HG03060 (cell line): ENCODE measurements at regions not wholly inside any gene's neighbourhood (a gene's known extent, or its start where the extent isn't known, plus 50 kb on each side); places are given as distances from the start of the nearest gene placed in this dataset.
"Not testable (repeated sequence)": the region's sequence is repeated elsewhere in the genome, so short reads cannot be mapped to it uniquely, and the experiment has no call there.

ENCODE experiments used
- ATAC-seq: cut with Tn5 transposase; IDR thresholded peaks from one replicate; pipeline ENCODE4 v1.9.1; 2021; ENCODE audit warnings: low read depth, moderate number of reproducible peaks; ENCODE audit not compliant: unreplicated experiment

GRCh38 chr12:59158681-59159080, 238.4 kb upstream of the LRIG3 start:
- no peak for ATAC-seq

GRCh38 chr12:59158066-59158465, 237.8 kb upstream of the LRIG3 start:
- no peak for ATAC-seq

GRCh38 chr12:59155448-59155847, 235.1 kb upstream of the LRIG3 start:
- ATAC-seq = no peak

GRCh38 chr12:59151243-59151642, 230.9 kb upstream of the LRIG3 start:
- ATAC-seq = no peak

- peak; percentile 98 for ATAC-seq
These were observed 229.8 kb upstream of the LRIG3 start for GRCh38 chr12:59149995-59150642.

- ATAC-seq = no peak
These were observed 227.5 kb upstream of the LRIG3 start for GRCh38 chr12:59147791-59148190.

- no peak for ATAC-seq
These were observed 222.0 kb upstream of the LRIG3 start for GRCh38 chr12:59142183-59142790.

- ATAC-seq = no peak
These were observed 214.4 kb upstream of the LRIG3 start for GRCh38 chr12:59134750-59135149.

- ATAC-seq = no peak
These were observed 211.2 kb upstream of the LRIG3 start for GRCh38 chr12:59131462-59131861.

GRCh38 chr12:59122784-59123183, 202.5 kb upstream of the LRIG3 start:
- ATAC-seq = no peak

- no peak for ATAC-seq
These were observed 201.1 kb upstream of the LRIG3 start for GRCh38 chr12:59121451-59121850.

- ATAC-seq = no peak
These were observed 199.4 kb upstream of the LRIG3 start for GRCh38 chr12:59119676-59120075.

GRCh38 chr12:59118356-59118755, 198.1 kb upstream of the LRIG3 start:
- no peak for ATAC-seq

GRCh38 chr12:59115995-59116394, 195.7 kb upstream of the LRIG3 start:
- no peak for ATAC-seq

- ATAC-seq = no peak
These were observed 195.2 kb upstream of the LRIG3 start for GRCh38 chr12:59115526-59115925.

- ATAC-seq = peak; percentile 64
These were observed 193.7 kb upstream of the LRIG3 start for GRCh38 chr12:59113831-59114615.

- no peak for ATAC-seq
These were observed 191.5 kb upstream of the LRIG3 start for GRCh38 chr12:59111851-59112250.

GRCh38 chr12:59108516-59108915, 188.2 kb upstream of the LRIG3 start:
- ATAC-seq = not testable (repeated sequence)

- ATAC-seq = no peak
These were observed 180.3 kb upstream of the LRIG3 start for GRCh38 chr12:59100585-59100984.

GRCh38 chr12:59097876-59098275, 177.6 kb upstream of the LRIG3 start:
- no peak for ATAC-seq

GRCh38 chr12:59096246-59096645, 175.9 kb upstream of the LRIG3 start:
- ATAC-seq = no peak
